ENCODE measurements at regions not wholly inside any gene's neighbourhood (a gene's known extent, or its start where the extent isn't known, plus 50 kb on each side); places are given as distances from the start of the nearest gene placed in this dataset.
"Not testable (repeated sequence)": the region's sequence is repeated elsewhere in the genome, so short reads cannot be mapped to it uniquely, and the experiment has no call there.

DNA sequence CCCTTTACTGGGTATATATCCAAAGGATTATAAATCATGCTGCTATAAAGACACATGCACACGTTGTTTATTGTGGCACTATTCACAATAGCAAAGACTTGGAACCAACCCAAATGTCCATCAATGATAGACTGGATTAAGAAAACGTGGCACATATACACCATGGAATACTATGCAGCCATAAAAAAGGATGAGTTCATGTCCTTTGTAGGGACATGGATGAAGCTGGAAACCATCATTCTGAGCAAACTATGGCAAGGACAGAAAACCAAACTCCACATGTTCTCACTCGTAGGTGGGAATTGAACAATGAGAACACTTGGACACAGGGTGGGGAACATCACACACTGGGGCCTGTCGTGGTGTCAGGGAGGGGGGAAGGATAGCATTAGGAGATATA, 59.2 kb downstream of the CXorf49B start:
- H3K4me3 Mint-ChIP-seq; POLR2A ChIA-PET; H3K4me1 Mint-ChIP-seq (ENCODE audit: low read depth); H3K36me3 Mint-ChIP-seq (ENCODE audit: low read depth); H3K27ac Mint-ChIP-seq; ATAC-seq; H3K27me3 Mint-ChIP-seq; DNase-seq; intact Hi-C loops (cut with micrococcal nuclease); H3K9me3 Mint-ChIP-seq; CTCF ChIA-PET: not testable (repeated sequence)

DNA sequence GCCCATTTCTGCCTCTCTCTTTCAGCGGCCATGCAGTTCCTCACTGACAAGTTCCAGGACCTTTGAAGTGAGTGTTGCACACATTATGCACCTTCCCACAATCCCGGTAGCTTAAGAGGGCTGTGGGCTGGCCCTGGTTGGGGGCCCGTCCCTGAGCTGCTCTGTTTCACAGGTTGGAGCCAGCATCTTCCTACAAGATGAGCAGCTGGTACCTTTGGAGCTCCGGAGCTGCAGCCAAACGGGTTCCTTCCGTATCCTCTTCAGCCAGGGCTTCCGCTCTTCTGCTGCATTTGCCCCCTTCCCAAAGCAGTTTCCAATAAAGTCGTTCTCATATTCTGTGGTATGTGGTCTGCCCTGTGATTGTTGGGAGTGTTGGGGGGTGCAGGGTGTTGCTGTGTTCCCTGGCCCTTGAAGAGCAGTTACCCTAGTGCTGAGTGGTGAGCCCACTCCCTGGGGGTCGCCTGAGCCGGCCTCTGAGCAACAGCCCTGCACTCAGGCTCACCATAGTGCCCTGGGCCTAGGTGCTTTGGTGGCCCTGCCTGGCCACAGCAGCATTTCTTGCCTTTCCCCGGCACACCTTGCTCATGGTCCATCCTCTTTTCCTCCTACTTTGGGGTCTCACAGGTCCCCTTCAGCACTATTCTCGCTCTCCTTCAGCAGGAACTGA, 60.4 kb downstream of the CXorf49B start:
- intact Hi-C loops (cut with micrococcal nuclease) = no loop called here
- H3K9me3 Mint-ChIP-seq = no peaks in the 10 kb centered on the region
- no peak overlapping the region for H3K4me3 Mint-ChIP-seq
- H3K27me3 Mint-ChIP-seq = no peaks in the 10 kb centered on the region
- ChIA-PET POLR2A (no interaction called here), CTCF (no interaction called here)
- H3K36me3 Mint-ChIP-seq (ENCODE audit: low read depth) = no peaks in the 10 kb centered on the region
- DNase-seq (no peak), ATAC-seq (no peak)
- no peaks in the 10 kb centered on the region for H3K4me1 Mint-ChIP-seq (ENCODE audit: low read depth)
- H3K27ac Mint-ChIP-seq = no peak overlapping the region
- TF ChIP-seq, protein P1, sequence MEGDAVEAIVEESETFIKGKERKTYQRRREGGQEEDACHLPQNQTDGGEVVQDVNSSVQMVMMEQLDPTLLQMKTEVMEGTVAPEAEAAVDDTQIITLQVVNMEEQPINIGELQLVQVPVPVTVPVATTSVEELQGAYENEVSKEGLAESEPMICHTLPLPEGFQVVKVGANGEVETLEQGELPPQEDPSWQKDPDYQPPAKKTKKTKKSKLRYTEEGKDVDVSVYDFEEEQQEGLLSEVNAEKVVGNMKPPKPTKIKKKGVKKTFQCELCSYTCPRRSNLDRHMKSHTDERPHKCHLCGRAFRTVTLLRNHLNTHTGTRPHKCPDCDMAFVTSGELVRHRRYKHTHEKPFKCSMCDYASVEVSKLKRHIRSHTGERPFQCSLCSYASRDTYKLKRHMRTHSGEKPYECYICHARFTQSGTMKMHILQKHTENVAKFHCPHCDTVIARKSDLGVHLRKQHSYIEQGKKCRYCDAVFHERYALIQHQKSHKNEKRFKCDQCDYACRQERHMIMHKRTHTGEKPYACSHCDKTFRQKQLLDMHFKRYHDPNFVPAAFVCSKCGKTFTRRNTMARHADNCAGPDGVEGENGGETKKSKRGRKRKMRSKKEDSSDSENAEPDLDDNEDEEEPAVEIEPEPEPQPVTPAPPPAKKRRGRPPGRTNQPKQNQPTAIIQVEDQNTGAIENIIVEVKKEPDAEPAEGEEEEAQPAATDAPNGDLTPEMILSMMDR (IDR thresholded peaks at IDR 0.05) = no peak

DNA sequence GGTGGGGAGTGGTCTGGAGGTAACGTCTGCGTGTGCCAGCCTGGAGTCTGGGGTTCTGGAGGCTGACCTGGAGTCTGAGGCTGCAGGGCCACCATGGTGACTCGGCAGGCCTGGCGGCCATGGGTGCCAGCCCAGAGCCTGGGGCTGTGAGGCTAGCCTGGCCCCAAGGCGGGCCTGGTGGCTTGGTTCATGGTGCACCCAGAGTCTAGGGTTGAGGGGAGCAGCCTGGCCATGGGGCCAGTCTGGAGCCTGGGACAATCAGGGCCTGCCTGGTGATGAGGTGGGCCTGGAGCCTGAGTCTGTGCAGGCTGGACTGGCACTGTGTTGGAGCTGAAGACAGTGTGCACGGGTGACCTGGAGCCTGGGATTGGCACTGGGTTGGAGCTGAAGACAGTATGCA, 64.9 kb downstream of the CXorf49B start:
- intact Hi-C loops (cut with micrococcal nuclease) = no loop called here
- Mint-ChIP-seq H3K9me3 (peaks cover 6% of the 10 kb centered on the region), H3K4me3 (no peak overlapping the region), H3K4me1 (ENCODE audit: low read depth) (no peaks in the 10 kb centered on the region), H3K36me3 (ENCODE audit: low read depth) (no peaks in the 10 kb centered on the region), H3K27me3 (no peaks in the 10 kb centered on the region), H3K27ac (no peak overlapping the region)
- CTCF ChIA-PET = no interaction called here
- TF ChIP-seq, protein P1 (IDR thresholded peaks at IDR 0.05) = no peak
- POLR2A ChIA-PET = no interaction called here
- ATAC-seq = no peak
- no peak for DNase-seq

DNA sequence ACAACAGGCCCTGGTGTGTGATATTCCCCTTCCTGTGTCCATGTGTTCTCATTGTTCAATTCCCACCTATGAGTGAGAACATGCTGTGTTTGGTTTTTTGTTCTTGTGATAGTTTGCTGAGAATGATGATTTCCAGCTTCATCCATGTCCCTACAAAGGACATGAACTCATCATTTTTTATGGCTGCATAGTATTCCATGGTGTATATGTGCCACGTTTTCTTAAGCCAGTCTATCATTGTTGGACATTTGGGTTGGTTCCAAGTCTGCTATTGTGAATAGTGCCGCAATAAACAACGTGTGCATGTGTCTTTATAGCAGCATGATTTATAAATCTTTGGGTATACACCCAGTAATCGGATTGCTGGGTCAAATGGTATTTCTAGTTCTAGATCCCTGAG, 72.6 kb upstream of the NHSL2 start:
- H3K36me3 Mint-ChIP-seq (ENCODE audit: low read depth); H3K27ac Mint-ChIP-seq; H3K27me3 Mint-ChIP-seq; intact Hi-C loops (cut with micrococcal nuclease); POLR2A ChIA-PET; ATAC-seq; CTCF ChIA-PET; H3K4me1 Mint-ChIP-seq (ENCODE audit: low read depth); DNase-seq; H3K9me3 Mint-ChIP-seq; H3K4me3 Mint-ChIP-seq: not testable (repeated sequence)

DNA sequence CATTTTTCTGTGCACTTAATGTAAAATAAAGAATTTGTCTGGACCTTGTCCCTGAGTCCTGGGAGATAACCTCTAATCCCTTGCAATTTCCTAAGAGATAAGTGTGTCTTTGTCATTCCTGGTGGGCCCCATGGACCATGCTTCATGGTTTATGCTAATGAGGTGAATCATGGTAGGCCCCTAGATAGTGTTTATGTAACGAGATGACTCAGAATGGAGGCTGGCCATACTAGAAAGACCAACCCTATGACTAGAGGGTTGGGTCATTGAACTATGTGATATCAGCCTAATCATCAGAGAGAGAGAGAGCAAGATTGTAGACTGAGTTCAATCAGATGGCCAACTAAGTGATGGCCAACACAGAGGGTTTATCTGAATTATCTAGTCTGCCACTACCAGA, 64.2 kb upstream of the NHSL2 start:
- Mint-ChIP-seq H3K36me3 (ENCODE audit: low read depth) (no peaks in the 10 kb centered on the region), H3K27me3 (peaks cover 7% of the 10 kb centered on the region), H3K4me3 (no peak overlapping the region), H3K27ac (no peak overlapping the region), H3K9me3 (no peaks in the 10 kb centered on the region), H3K4me1 (ENCODE audit: low read depth) (no peaks in the 10 kb centered on the region)
- TF ChIP-seq, protein P1 (IDR thresholded peaks at IDR 0.05) = no peak
- intact Hi-C loops (cut with micrococcal nuclease) = no loop called here
- no peak for ATAC-seq
- POLR2A ChIA-PET = no interaction called here
- CTCF ChIA-PET = no interaction called here
- no peak for DNase-seq

DNA sequence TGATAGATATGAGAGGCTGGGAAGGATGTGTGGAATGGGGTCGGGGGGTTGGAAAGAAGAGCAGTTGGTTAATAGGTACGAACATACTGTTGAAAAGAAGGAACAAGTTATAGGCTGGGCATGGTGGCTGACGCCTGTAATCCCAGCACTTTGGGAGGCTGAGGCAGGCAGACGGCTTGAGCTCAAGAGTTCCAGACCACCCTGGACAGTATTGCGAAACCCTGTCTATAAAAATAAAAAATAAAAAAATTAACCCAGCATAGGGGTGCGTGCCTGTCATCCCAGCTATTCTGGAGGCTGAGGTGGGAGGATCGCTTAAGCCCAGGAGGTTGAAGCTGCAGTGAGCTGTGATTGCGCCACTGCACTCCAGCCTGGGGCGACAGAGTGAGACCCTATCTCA, 58.5 kb upstream of the NHSL2 start:
- DNase-seq (no peak), ATAC-seq (no peak)
- Mint-ChIP-seq H3K36me3 (ENCODE audit: low read depth) (no peaks in the 10 kb centered on the region), H3K27me3 (peaks cover 8% of the 10 kb centered on the region), H3K4me3 (no peak overlapping the region), H3K9me3 (no peaks in the 10 kb centered on the region), H3K27ac (no peak overlapping the region), H3K4me1 (ENCODE audit: low read depth) (no peaks in the 10 kb centered on the region)
- CTCF ChIA-PET = no interaction called here
- intact Hi-C loops (cut with micrococcal nuclease) = no loop called here
- TF ChIP-seq, protein P1 (IDR thresholded peaks at IDR 0.05) = no peak
- POLR2A ChIA-PET = no interaction called here
